NCI-H524 treated with DMSO at 0.1 percent for 48 hours (cell line): ENCODE measurements at regions not wholly inside any gene's neighbourhood (a gene's known extent, or its start where the extent isn't known, plus 50 kb on each side); places are given as distances from the start of the nearest gene placed in this dataset.

Source experiments
- DNase-seq: peaks from one replicate; lab custom pipeline; 2025; lab: John Stamatoyannopoulos, UW

- no peak for DNase-seq
Observed at GRCh38 chr11:110785398-110785797, 73.2 kb upstream of the ARHGAP20 start.

DNA sequence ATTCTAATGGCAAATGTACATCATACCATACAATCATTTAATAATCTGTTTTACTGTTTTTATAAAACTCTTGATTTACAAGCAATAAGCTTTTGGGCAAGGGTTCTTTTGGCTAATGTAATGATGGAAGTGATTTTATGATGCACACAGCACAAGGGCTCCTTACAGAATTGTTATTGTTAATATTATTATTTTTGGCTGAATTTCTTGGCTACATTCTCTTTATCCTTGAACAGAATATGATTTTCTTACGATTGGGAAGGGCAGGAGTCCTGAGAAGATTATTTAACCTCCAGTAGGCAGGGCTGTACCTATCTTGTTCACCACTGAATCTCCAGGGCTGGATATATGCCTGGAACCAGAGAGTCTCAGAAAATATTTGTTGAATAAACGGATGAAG is 70.4 kb upstream of the ARHGAP20 start:
- DNase-seq: no peak

GRCh38 chr11:110779108-110779507 is 66.9 kb upstream of the ARHGAP20 start:
- DNase-seq: no peak

- DNase-seq: no peak
Observed at GRCh38 chr11:110778343-110778742, 66.1 kb upstream of the ARHGAP20 start.

GRCh38 chr11:110777775-110778174 is 65.5 kb upstream of the ARHGAP20 start:
- no peak for DNase-seq

GRCh38 chr11:110776081-110776480 is 63.8 kb upstream of the ARHGAP20 start:
- no peak for DNase-seq

DNA sequence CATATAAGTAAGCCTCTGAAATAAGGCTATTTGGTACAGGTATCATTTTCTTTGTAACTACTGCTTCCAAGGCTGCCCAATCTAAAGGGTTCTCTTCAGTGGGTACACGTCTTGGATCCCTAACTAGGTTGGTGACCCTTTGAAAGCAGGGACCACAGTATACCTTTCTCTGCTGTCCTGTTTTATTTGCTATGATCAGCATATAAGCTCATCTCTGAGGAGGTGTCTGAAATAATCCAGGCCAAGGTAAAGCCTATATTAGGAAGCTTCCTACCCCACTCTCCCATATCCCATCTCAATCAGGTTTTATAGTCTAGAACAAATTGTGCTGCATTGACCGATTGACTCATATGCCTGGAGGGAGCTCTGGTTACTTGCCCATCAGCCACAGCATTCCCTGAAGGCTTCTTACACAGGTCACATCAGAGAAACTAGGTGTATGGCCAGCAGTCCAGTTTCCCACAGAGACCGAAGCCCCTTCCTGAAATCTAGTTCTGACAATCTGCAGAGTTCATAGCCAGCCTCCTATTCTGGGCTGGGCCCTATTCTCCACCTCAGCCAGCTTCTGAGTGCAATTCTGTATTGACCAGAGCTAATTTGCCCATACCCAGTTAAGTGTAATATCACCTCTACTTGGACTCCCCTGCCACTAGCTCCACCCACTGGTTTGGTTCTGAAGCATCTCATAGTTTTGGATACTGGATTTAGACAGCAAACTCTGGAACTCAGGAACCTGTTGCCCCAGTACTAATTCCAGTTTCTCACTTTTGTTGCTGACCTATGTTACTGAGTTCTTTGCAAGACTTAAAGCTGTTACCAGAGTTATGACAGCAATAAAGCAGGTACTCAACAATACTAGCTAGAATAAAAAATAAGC is 62.1 kb upstream of the ARHGAP20 start:
- DNase-seq: no peak

- DNase-seq: no peak
Observed at GRCh38 chr11:110773442-110773841, 61.2 kb upstream of the ARHGAP20 start.

- DNase-seq: no peak
Observed at GRCh38 chr11:110772863-110773262, 60.6 kb upstream of the ARHGAP20 start.

GRCh38 chr11:110766316-110766715 is 54.1 kb upstream of the ARHGAP20 start:
- DNase-seq: no peak

GRCh38 chr11:110764485-110764884 is 52.2 kb upstream of the ARHGAP20 start:
- DNase-seq: no peak

DNA sequence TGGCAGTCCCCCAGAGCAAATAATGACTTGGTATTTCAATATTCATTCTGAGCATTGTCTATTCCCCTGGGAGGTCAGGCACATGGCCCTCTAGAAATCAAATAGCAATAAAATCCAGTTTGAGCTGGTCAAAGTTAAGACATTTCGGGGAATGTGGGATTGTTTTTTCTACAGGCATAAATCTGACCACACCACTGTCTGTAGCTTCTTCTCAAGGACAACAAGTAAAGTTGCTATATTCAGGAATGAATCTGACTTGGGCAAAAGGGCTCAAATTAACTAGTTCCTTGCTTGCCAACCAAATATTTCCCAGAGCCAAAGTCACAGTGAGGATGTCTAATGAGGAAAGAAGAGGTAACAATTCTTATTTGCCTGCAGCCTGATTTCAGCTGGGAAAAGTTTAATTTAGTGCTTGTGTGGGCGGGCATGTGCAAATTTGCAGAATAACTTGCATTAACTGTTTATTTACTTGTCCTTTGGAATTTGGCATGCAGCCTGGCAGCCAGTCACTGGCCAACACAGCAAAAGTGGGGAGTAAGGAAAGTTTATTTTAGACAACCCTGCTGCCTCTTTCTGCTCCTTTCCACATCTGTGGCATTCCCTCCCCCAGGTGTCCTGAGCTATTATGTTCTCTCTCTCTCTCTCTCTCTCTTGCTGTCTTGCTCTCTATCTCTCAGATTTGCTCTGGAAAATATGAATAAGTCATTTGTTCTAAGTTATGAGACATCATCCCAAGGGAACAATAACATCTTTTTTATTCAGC is 51.2 kb upstream of the ARHGAP20 start:
- no peak for DNase-seq

DNA sequence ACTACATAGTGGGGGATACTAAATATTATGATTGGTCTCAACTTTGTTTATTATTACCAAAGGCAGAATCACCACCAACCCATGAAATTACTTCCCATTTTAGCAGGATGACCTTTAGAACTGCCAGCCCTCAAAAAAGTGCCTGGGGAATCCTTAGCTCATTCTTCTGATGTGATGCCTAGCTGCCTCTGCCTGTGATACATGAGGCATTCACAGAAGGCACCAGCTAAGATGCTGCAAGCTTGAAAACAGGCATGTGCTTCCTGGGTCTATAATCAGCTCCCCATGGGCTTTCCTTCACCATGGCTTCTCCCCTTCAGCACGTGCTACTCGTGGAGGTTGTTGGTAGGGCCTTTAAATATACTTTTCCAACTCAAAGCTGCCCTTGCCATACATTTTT is 50.4 kb upstream of the ARHGAP20 start:
- DNase-seq: no peak
